ENCODE measurements at regions not wholly inside any gene's neighbourhood (a gene's known extent, or its start where the extent isn't known, plus 50 kb on each side); places are given as distances from the start of the nearest gene placed in this dataset.

DNA sequence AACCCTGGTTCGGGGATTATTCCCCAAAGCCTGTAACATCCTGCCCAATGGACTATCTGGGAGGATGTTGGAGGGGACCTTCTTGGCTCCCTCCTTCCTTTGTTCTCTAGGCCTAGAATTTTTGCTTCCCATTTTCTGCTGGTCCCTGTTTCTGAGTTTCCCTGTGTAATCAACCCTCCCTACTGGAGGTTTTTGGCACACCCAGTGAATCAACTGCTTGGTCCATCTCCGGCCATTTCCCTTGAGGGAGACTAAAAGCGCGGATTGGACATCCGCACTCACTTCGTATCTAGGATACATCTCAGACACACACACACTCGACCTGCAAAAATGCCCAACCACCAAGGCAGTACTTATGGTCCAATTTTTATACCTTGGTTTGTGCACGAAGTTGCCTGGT, 108.2 kb upstream of the MAGEE2 start (continued):
- TF ChIP-seq ZNF462 (CRISPR knock-in tag; IDR thresholded peaks at IDR 0.05): no peak
- no peak for TF ChIP-seq ZNF331 (CRISPR knock-in tag; IDR thresholded peaks at IDR 0.05; ENCODE audit: low read depth)
- no peak for TF ChIP-seq POLR2AphosphoS5 (IDR thresholded peaks at IDR 0.05; ENCODE audit: low read depth)
- no peak for TF ChIP-seq STAT1 (IDR thresholded peaks at IDR 0.05; ENCODE audit: unreplicated experiment)
- no peak for TF ChIP-seq ETS1 (IDR thresholded peaks at IDR 0.05)
- no peak for TF ChIP-seq ZNF114 (CRISPR knock-in tag; IDR thresholded peaks at IDR 0.05)
- TF ChIP-seq CREB1 (CRISPR knock-in tag; IDR thresholded peaks at IDR 0.05; ENCODE audit: low read depth): no peak

DNA sequence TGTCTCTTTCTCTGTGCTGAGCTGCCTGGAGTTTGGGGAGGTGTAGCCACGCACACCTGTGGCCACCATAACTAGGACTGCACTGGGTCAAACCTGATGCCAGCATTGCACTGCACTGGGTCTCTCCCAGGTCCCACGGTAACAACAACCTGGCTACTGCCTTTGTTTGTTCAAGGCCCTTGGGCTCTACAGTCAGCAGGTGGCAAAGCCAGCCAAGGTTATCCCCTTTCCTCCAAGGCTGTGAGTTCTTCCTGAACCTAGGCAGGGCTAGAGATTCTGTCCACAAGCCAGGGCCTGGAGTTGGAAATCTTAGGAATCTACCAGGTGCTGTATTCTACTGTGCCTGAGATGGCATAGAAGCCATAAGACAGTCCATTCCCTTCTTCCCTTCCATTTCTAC, 126.7 kb upstream of the MAGEE2 start:
- H3K27ac Mint-ChIP-seq: no peak overlapping the region
- no peak overlapping the region for H2AFZ ChIP-seq
- H3K4me3 Mint-ChIP-seq: no peak overlapping the region
- no peaks in the 10 kb centered on the region for H3K4me1 Mint-ChIP-seq
- ATAC-seq (no peak), DNase-seq (ENCODE audit: low spot score) (no peak)
- H3K27me3 Mint-ChIP-seq (ENCODE audit: insufficient read depth, low read depth, poor library complexity): no peaks in the 10 kb centered on the region
- no peaks in the 10 kb centered on the region for H3F3A ChIP-seq (replicated peaks; ENCODE audit: low read depth)
- H3K36me3 Mint-ChIP-seq (ENCODE audit: low read depth): no peaks in the 10 kb centered on the region
- no peaks in the 10 kb centered on the region for H3K4me1 ChIP-seq (ENCODE audit: insufficient read depth)
- H3K27me3 ChIP-seq (ENCODE audit: insufficient read depth): no peaks in the 10 kb centered on the region
- no peak overlapping the region for H3K27ac ChIP-seq (ENCODE audit: low read depth)
- H3K4me3 ChIP-seq: no peak overlapping the region
- H4K20me1 ChIP-seq (replicated peaks; ENCODE audit: insufficient read depth): no peaks in the 10 kb centered on the region
- peaks cover 13% of the 10 kb centered on the region for H3K9me3 Mint-ChIP-seq
- H3K79me2 ChIP-seq (replicated peaks; ENCODE audit: insufficient read depth): no peaks in the 10 kb centered on the region
- no peaks in the 10 kb centered on the region for H3K36me3 ChIP-seq (ENCODE audit: insufficient read depth)
- H3K9me2 ChIP-seq (ENCODE audit: insufficient read depth): no peaks in the 10 kb centered on the region
- no peak overlapping the region for H3K4me2 ChIP-seq
- no peak for TF ChIP-seq REST (IDR thresholded peaks at IDR 0.05; ENCODE audit: unreplicated experiment)
- no peak for TF ChIP-seq NANOG (IDR thresholded peaks at IDR 0.05; ENCODE audit: borderline replicate concordance)
- TF ChIP-seq EZH2phosphoT487 (IDR thresholded peaks at IDR 0.05; ENCODE audit: unreplicated experiment): no peak

All from GM23338 (cell line).